Heart left ventricle (tissue), 13 donors: ENCODE measurements at regions not wholly inside any gene's neighbourhood (a gene's known extent, or its start where the extent isn't known, plus 50 kb on each side); places are given as distances from the start of the nearest gene placed in this dataset.

Experiments
- POLR2A ChIP-seq, 2 donors: fragments of 450-650 bp; IDR thresholded peaks; one replicate each; pipeline ENCODE4 v1.6.1; 2017; ENCODE audit warnings: antibody characterized with exemption in 2 of 2, mild to moderate bottlenecking in 2 of 2, moderate library complexity in 2 of 2
- TF ChIP-seq, protein P1 (sequence below), 12 donors: fragments of 200-600 bp; sonication (generic) in 4 of 12; IDR thresholded peaks; one replicate each; pipeline versions ENCODE4 v1.5.0 to v1.8.0; 2018 to 2022; ENCODE audit warnings: antibody characterized with exemption in 12 of 12, mild to moderate bottlenecking in 5 of 12
- donor health status: ischemic (EF 13 %, LVEDD 7.1; RV severe dilation, severe dysfunction).
- donor health status: DM: no; HTN: yes; CAD: no.
- donor health status: DM: no; HTN: no; CAD: no.
- donor health status: ischemic (EF 25% LVEDD 6.9; RV normal size, moderate dysfunction).
- donor health status: ischemic (EF 25% LVEDD 5.7; RV mildly dilated, moderate dysfunction).
- donor health status: ischemic (EF 35%, LVEDD 5.7; RV mildly dilated, moderate dysfunction).
- donor health status: nonischemic (EF 11% LVEDD 7.7; RV severe dilation, severe dysfunction).
- donor health status: DM: yes; HTN: yes; CAD: no.
- donor health status: PGD.
- donor health status: ischemic (EF 29% LVEDD 5.4; RV normal size, mild dysfunction).
- donor health status: nonischemic (EF 23%, LVEDD 6.1; RV moderate dilation, normal function).

DNA sequence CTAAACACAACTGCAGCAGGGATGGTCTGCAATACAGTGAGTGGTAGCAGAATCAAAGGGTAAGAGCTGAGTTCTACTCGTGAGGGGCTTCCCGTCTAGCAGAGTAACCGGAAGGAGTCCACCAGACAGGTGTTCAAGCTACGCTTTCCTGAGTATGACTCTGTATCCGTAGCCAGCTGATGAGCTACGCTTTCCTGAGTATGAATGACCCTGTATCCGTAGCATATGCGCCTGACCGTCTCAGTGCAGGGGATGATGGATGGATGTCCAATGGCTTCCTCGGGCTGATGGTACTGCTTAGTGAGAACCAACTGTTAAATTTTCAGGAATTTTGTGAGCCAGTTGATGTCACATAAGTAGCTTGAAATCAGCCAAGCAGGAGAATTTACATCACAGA lies 244.1 kb upstream of the MYT1L start:
- no peak for TF ChIP-seq POLR2A (IDR thresholded peaks at IDR 0.05)
- TF ChIP-seq, protein P1, sequence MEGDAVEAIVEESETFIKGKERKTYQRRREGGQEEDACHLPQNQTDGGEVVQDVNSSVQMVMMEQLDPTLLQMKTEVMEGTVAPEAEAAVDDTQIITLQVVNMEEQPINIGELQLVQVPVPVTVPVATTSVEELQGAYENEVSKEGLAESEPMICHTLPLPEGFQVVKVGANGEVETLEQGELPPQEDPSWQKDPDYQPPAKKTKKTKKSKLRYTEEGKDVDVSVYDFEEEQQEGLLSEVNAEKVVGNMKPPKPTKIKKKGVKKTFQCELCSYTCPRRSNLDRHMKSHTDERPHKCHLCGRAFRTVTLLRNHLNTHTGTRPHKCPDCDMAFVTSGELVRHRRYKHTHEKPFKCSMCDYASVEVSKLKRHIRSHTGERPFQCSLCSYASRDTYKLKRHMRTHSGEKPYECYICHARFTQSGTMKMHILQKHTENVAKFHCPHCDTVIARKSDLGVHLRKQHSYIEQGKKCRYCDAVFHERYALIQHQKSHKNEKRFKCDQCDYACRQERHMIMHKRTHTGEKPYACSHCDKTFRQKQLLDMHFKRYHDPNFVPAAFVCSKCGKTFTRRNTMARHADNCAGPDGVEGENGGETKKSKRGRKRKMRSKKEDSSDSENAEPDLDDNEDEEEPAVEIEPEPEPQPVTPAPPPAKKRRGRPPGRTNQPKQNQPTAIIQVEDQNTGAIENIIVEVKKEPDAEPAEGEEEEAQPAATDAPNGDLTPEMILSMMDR (IDR thresholded peaks at IDR 0.05) = no peak
